ENCODE measurements at regions not wholly inside any gene's neighbourhood (a gene's known extent, or its start where the extent isn't known, plus 50 kb on each side); places are given as distances from the start of the nearest gene placed in this dataset.

DNA sequence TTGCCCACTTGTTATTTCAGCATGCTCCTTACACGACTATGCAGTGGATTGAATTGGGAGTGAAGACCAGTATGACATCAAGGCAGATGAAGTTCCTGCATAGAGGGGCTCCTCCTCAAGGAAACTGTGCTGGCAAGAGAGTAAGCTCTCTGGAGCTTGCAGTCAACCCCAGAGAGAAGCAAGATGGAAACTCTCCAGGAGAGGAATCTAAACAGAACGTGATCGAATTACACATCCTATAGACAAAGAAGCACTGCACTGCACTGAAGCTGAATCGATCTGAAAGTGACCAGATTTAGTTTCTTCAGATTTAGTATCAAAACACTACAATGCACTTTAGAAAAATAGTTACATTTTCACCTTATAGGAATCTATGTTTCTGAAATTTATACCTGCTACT lies 947.7 kb upstream of the TENM4 start:
- Histone ChIP-seq H3K56ac (ENCODE audit: extremely low read depth, insufficient read depth, low read length) (no peak overlapping the region), H3K9ac (ENCODE audit: low read depth, low read length) (no peak overlapping the region), H2AFZ (replicated peaks; ENCODE audit: low read length, poor library complexity) (no peak overlapping the region), H2BK5ac (ENCODE audit: low read depth, low read length, poor library complexity, severe bottlenecking) (no peak overlapping the region), H4K20me1 (ENCODE audit: insufficient read depth, low read length) (no peaks in the 10 kb centered on the region), H3K79me1 (ENCODE audit: low read depth in 1 of 2, low read length in 2 of 2) (no peaks in the 10 kb centered on the region), H3K4me2 (ENCODE audit: low read depth, low read length) (no peak overlapping the region), H3K4ac (ENCODE audit: low read depth, low read length) (no peak overlapping the region), H3K9me1 (ENCODE audit: insufficient read depth, low read length) (no peaks in the 10 kb centered on the region), H4K5ac (ENCODE audit: low read depth, low read length) (no peak overlapping the region), H2AK5ac (ENCODE audit: low read depth, low read length) (no peak overlapping the region), H3K4me3 (ENCODE audit: insufficient read depth, low read depth, low read length) (no peak overlapping the region), H4K91ac (ENCODE audit: insufficient read depth, low read depth, low read length) (no peak overlapping the region), H3K27me3 (ENCODE audit: control insufficient read depth, insufficient read depth, low read length) (no peaks in the 10 kb centered on the region), H3K14ac (replicated peaks; ENCODE audit: low read depth, low read length) (no peak overlapping the region), H4K8ac (ENCODE audit: low read depth in 2 of 2, low read length in 2 of 2) (no peak overlapping the region), H3K23ac (ENCODE audit: low read depth, low read length) (no peak overlapping the region), H2BK15ac (ENCODE audit: low read depth, low read length) (no peak overlapping the region), H2AK9ac (replicated peaks; ENCODE audit: low read depth, low read length, poor library complexity) (no peak overlapping the region), H3K4me1 (ENCODE audit: control insufficient read depth, insufficient read depth, low read length) (no peaks in the 10 kb centered on the region), H3K27ac (ENCODE audit: insufficient read depth, low read length) (no peak overlapping the region), H3K36me3 (ENCODE audit: control insufficient read depth, insufficient read depth, low read length) (no peaks in the 10 kb centered on the region), H2BK120ac (ENCODE audit: low read depth, low read length) (no peak overlapping the region), H3K18ac (ENCODE audit: low read depth, low read length) (no peak overlapping the region), H3K9me3 (ENCODE audit: control insufficient read depth, insufficient read depth, low read length) (no peaks in the 10 kb centered on the region), H2BK20ac (ENCODE audit: low read depth, low read length) (no peak overlapping the region)
- WGBS, 2 experiments (ENCODE audit: extremely low coverage in 2 of 2, insufficient read length in 1 of 2), result no CpG with 5 or more reads among the region's 4 CpGs
- POLR2A ChIA-PET (ENCODE audit: unreplicated experiment), result no interaction called here
- BruUV-seq (replicated peaks), result no TSS peak
- CTCF ChIA-PET, result no interaction called here
- intact Hi-C loops (cut with micrococcal nuclease) (no loop called here), in situ Hi-C loops (cut with MboI; ENCODE audit: low sequenced_read_pairs) (no loop called here), dilution Hi-C loops (cut with HindIII; ENCODE audit: low sequenced_read_pairs, unreplicated experiment) (no loop called here)
- DNase-seq (no peak), ATAC-seq (ENCODE audit: low read depth) (no peak)
- TF ChIP-seq NFE2L2 (IDR thresholded peaks at IDR 0.05; ENCODE audit: low read depth, low read length), result no peak
- TF ChIP-seq CHD1 (IDR thresholded peaks at IDR 0.05; ENCODE audit: low read depth, low read length), result no peak
- TF ChIP-seq CTCF (conservative IDR thresholded peaks at IDR 0.05; ENCODE audit: low read depth, low read length), result no peak
- TF ChIP-seq CEBPB (IDR thresholded peaks at IDR 0.05; ENCODE audit: low read depth, low read length), result no peak
- no peak for TF ChIP-seq MAZ (IDR thresholded peaks at IDR 0.05; ENCODE audit: borderline replicate concordance, low read depth, low read length)
- no peak for TF ChIP-seq MXI1 (IDR thresholded peaks at IDR 0.05; ENCODE audit: borderline replicate concordance, low read depth, low read length)
- no peak for TF ChIP-seq MAFK (IDR thresholded peaks at IDR 0.05; ENCODE audit: low read depth, low read length)
- TF ChIP-seq RFX5 (IDR thresholded peaks at IDR 0.05; ENCODE audit: low read depth, low read length), result no peak
- no peak for TF ChIP-seq RCOR1 (IDR thresholded peaks at IDR 0.05; ENCODE audit: insufficient replicate concordance, low read length)
- TF ChIP-seq USF2 (IDR thresholded peaks at IDR 0.05; ENCODE audit: low read depth, low read length), result no peak
- TF ChIP-seq RAD21 (IDR thresholded peaks at IDR 0.05; ENCODE audit: low read length), result no peak
- no peak for TF ChIP-seq FOS (IDR thresholded peaks at IDR 0.05; ENCODE audit: low read depth, low read length)
- TF ChIP-seq BHLHE40 (IDR thresholded peaks at IDR 0.05; ENCODE audit: low read depth, low read length), result no peak
- no peak for TF ChIP-seq POLR2A (IDR thresholded peaks at IDR 0.05; ENCODE audit: low read depth, low read length)
- no peak for TF ChIP-seq ELK1 (IDR thresholded peaks at IDR 0.05; ENCODE audit: borderline replicate concordance, low read depth, low read length)
- no peak for TF ChIP-seq SMC3 (IDR thresholded peaks at IDR 0.05; ENCODE audit: low read depth, low read length)
